ENCODE measurements at regions not wholly inside any gene's neighbourhood (a gene's known extent, or its start where the extent isn't known, plus 50 kb on each side); places are given as distances from the start of the nearest gene placed in this dataset.

- H3K27ac ChIP-seq (ENCODE audit: low read depth, low read length) = no peak overlapping the region
- H3K36me3 ChIP-seq (ENCODE audit: control insufficient read depth, low read length) = no peaks in the 10 kb centered on the region
- TF ChIP-seq CTCF (IDR thresholded peaks at IDR 0.05; ENCODE audit: low read depth, low read length, poor library complexity, severe bottlenecking) (no peak), EZH2phosphoT487 (IDR thresholded peaks at IDR 0.05; ENCODE audit: borderline replicate concordance, low read length) (no peak)
- H3K79me2 ChIP-seq (ENCODE audit: control insufficient read depth, low read length) = no peaks in the 10 kb centered on the region
- no peaks in the 10 kb centered on the region for H3F3A ChIP-seq (ENCODE audit: control insufficient read depth, insufficient read depth)
- no peaks in the 10 kb centered on the region for H3K27me3 ChIP-seq (ENCODE audit: control insufficient read depth, low read length)
- H3K4me2 ChIP-seq (ENCODE audit: low read length) = no peak overlapping the region
- no peaks in the 10 kb centered on the region for H4K20me1 ChIP-seq (ENCODE audit: control insufficient read depth, insufficient read depth, low read depth, low read length)
- peaks cover 2% of the 10 kb centered on the region; the same call in 1 of the 2 replicates for H3K9me3 ChIP-seq (ENCODE audit: control insufficient read depth, insufficient read depth, low read length)
- no peak overlapping the region for H3K4me3 ChIP-seq (ENCODE audit: low read length)
- H3K4me1 ChIP-seq (ENCODE audit: control insufficient read depth, low read length) = no peaks in the 10 kb centered on the region
- no peaks in the 10 kb centered on the region for H3K9me2 ChIP-seq (replicated peaks; ENCODE audit: control insufficient read depth, low read length)
Measured at GRCh38 chr2:235330775-235331451, 162.9 kb upstream of the AGAP1 start.

GRCh38 chr2:235332240-235332890, 161.5 kb upstream of the AGAP1 start:
- TF ChIP-seq EZH2phosphoT487 (IDR thresholded peaks at IDR 0.05; ENCODE audit: borderline replicate concordance, low read length) (no peak), CTCF (IDR thresholded peaks at IDR 0.05; ENCODE audit: low read depth, low read length, poor library complexity, severe bottlenecking) (no peak)

GRCh38 chr2:235333076-235333475, 160.8 kb upstream of the AGAP1 start:
- TF ChIP-seq EZH2phosphoT487 (IDR thresholded peaks at IDR 0.05; ENCODE audit: borderline replicate concordance, low read length) = no peak
- TF ChIP-seq CTCF (IDR thresholded peaks at IDR 0.05; ENCODE audit: low read depth, low read length, poor library complexity, severe bottlenecking) = no peak

More at GRCh38 chr2:235332240-235332890, 161.5 kb upstream of the AGAP1 start:
- no peak overlapping the region for H3K4me2 ChIP-seq (ENCODE audit: low read length)
- peaks cover 2% of the 10 kb centered on the region; the same call in 1 of the 2 replicates for H3K9me3 ChIP-seq (ENCODE audit: control insufficient read depth, insufficient read depth, low read length)
- no peaks in the 10 kb centered on the region for H3K27me3 ChIP-seq (ENCODE audit: control insufficient read depth, low read length)
- H3K36me3 ChIP-seq (ENCODE audit: control insufficient read depth, low read length) = no peaks in the 10 kb centered on the region
- H4K20me1 ChIP-seq (ENCODE audit: control insufficient read depth, insufficient read depth, low read depth, low read length) = no peaks in the 10 kb centered on the region
- H3K4me1 ChIP-seq (ENCODE audit: control insufficient read depth, low read length) = no peaks in the 10 kb centered on the region
- H3K79me2 ChIP-seq (ENCODE audit: control insufficient read depth, low read length) = no peaks in the 10 kb centered on the region
- no peaks in the 10 kb centered on the region for H3F3A ChIP-seq (ENCODE audit: control insufficient read depth, insufficient read depth)
- no peak overlapping the region for H3K4me3 ChIP-seq (ENCODE audit: low read length)
- no peak overlapping the region for H3K27ac ChIP-seq (ENCODE audit: low read depth, low read length)
- no peaks in the 10 kb centered on the region for H3K9me2 ChIP-seq (replicated peaks; ENCODE audit: control insufficient read depth, low read length)

More at GRCh38 chr2:235333076-235333475, 160.8 kb upstream of the AGAP1 start:
- Histone ChIP-seq H3K79me2 (ENCODE audit: control insufficient read depth, low read length) (no peaks in the 10 kb centered on the region), H3K9me2 (replicated peaks; ENCODE audit: control insufficient read depth, low read length) (no peaks in the 10 kb centered on the region), H3K4me3 (ENCODE audit: low read length) (no peak overlapping the region), H3K27me3 (ENCODE audit: control insufficient read depth, low read length) (no peaks in the 10 kb centered on the region), H3K27ac (ENCODE audit: low read depth, low read length) (no peak overlapping the region), H3K9me3 (ENCODE audit: control insufficient read depth, insufficient read depth, low read length) (peaks cover 2% of the 10 kb centered on the region; the same call in 1 of the 2 replicates), H3K36me3 (ENCODE audit: control insufficient read depth, low read length) (no peaks in the 10 kb centered on the region), H3F3A (ENCODE audit: control insufficient read depth, insufficient read depth) (no peaks in the 10 kb centered on the region), H3K4me1 (ENCODE audit: control insufficient read depth, low read length) (no peaks in the 10 kb centered on the region), H3K4me2 (ENCODE audit: low read length) (no peak overlapping the region), H4K20me1 (ENCODE audit: control insufficient read depth, insufficient read depth, low read depth, low read length) (no peaks in the 10 kb centered on the region)

Data from DOHH2 (cell line).